ENCODE measurements at regions not wholly inside any gene's neighbourhood (a gene's known extent, or its start where the extent isn't known, plus 50 kb on each side); places are given as distances from the start of the nearest gene placed in this dataset.

- H3K4me2 ChIP-seq (ENCODE audit: low read depth, low read length), result no peak overlapping the region
- 23% methylated on average over 3 of the region's 3 CpGs for WGBS (ENCODE audit: low lambda C conversion rate)
- no peak overlapping the region for H3K9ac ChIP-seq (ENCODE audit: insufficient read depth, low read depth, low read length)
- no peak overlapping the region for H2AFZ ChIP-seq (ENCODE audit: low read length)
- H3K4me3 ChIP-seq (replicated peaks in 1 of 3; ENCODE audit: insufficient read depth in 1 of 3, low read depth in 2 of 3, low read length in 3 of 3), result no peak overlapping the region
- no peak for ATAC-seq
- no peaks in the 10 kb centered on the region for H4K20me1 ChIP-seq (ENCODE audit: insufficient read depth, low read length)
- ChIA-PET CTCF (ENCODE audit: low intra/inter-chr PET ratio, low total read pairs) (no interaction called here), POLR2A (no interaction called here)
- no TSS peak for BruUV-seq (replicated peaks)
- no peak for DNase-seq (ENCODE audit: low spot score)
- H3K27ac ChIP-seq (ENCODE audit: extremely low read length, insufficient read depth, low read length), result no peak overlapping the region
- peaks cover 87% of the 10 kb centered on the region for H3K9me3 ChIP-seq (ENCODE audit: low read length)
- in situ Hi-C loops (cut with HindIII; ENCODE audit: extremely low pct_ligation_motif_present, low pct_unique_long_range_greater_than_20kb), result no loop called here
- H3K27me3 ChIP-seq (ENCODE audit: control insufficient read depth in 1 of 2, insufficient read depth in 2 of 2, low read length in 2 of 2), result no peaks in the 10 kb centered on the region
- TF ChIP-seq FIP1L1 (IDR thresholded peaks at IDR 0.05; ENCODE audit: borderline replicate concordance, insufficient read depth, low read depth, low read length), result no peak
- no peak for TF ChIP-seq TERF1 (CRISPR knock-in tag; IDR thresholded peaks at IDR 0.05)
- no peak for TF ChIP-seq CBFB (CRISPR knock-in tag; IDR thresholded peaks at IDR 0.05)
- no peaks in the 10 kb centered on the region for H3K79me2 ChIP-seq (ENCODE audit: insufficient read depth, low read length)
- no peaks in the 10 kb centered on the region for H3K36me3 ChIP-seq (replicated peaks in 1 of 2; ENCODE audit: control insufficient read depth in 1 of 2, insufficient read depth in 2 of 2, low read length in 2 of 2)
- FAIRE-seq, result no peak
- intact Hi-C loops (cut with micrococcal nuclease; ENCODE audit: unreplicated experiment), result no loop called here
- H3K4me1 ChIP-seq (ENCODE audit: insufficient read depth, low read length), result no peaks in the 10 kb centered on the region
Measured at GRCh38 chr3:175948041-175948440, 1088.9 kb downstream of the NAALADL2 start.

DNA sequence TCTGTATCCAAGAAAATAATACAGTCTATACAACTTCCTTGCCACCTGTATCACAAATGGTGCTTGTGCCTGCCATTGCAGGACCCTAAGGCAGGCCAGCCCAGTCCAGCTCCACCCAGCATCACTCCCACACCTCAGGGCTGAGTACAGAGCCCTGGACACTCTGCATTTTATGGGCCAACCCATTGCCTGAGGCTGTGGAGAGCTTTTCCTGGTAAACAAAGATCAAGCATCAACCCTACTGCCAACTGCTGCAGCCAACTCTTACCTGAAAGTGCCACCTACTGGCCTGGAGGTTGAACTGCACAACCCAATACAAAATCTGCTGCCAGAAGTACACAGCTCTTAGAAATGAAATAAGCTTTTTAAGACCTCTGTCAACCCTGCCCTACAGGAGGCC is 1082.2 kb downstream of the NAALADL2 start:
- no peak overlapping the region for H3K27ac ChIP-seq (ENCODE audit: extremely low read length, insufficient read depth, low read length)
- no peaks in the 10 kb centered on the region for H3K79me2 ChIP-seq (ENCODE audit: insufficient read depth, low read length)
- TF ChIP-seq BORCS8-MEF2B (CRISPR knock-in tag; IDR thresholded peaks at IDR 0.05) (no peak), ATF1 (CRISPR knock-in tag; IDR thresholded peaks at IDR 0.05) (no peak)
- no peak overlapping the region for H3K9ac ChIP-seq (ENCODE audit: insufficient read depth, low read depth, low read length)
- DNase-seq (ENCODE audit: low spot score) (no peak), ATAC-seq (no peak), FAIRE-seq (no peak)
- peaks cover 73% of the 10 kb centered on the region for H3K9me3 ChIP-seq (ENCODE audit: low read length)
- BruUV-seq (replicated peaks), result no TSS peak
- in situ Hi-C loops (cut with HindIII; ENCODE audit: extremely low pct_ligation_motif_present, low pct_unique_long_range_greater_than_20kb) (no loop called here), intact Hi-C loops (cut with micrococcal nuclease; ENCODE audit: unreplicated experiment) (no loop called here)
- no peak overlapping the region for H2AFZ ChIP-seq (ENCODE audit: low read length)
- CTCF ChIA-PET (ENCODE audit: low intra/inter-chr PET ratio, low total read pairs), result no interaction called here
- no peak overlapping the region for H3K4me2 ChIP-seq (ENCODE audit: low read depth, low read length)
- no peak overlapping the region for H3K4me3 ChIP-seq (replicated peaks in 1 of 3; ENCODE audit: insufficient read depth in 1 of 3, low read depth in 2 of 3, low read length in 3 of 3)
- no peaks in the 10 kb centered on the region for H3K4me1 ChIP-seq (ENCODE audit: insufficient read depth, low read length)
- no peaks in the 10 kb centered on the region for H3K27me3 ChIP-seq (ENCODE audit: control insufficient read depth in 1 of 2, insufficient read depth in 2 of 2, low read length in 2 of 2)
- POLR2A ChIA-PET, result no interaction called here
- no peaks in the 10 kb centered on the region for H4K20me1 ChIP-seq (ENCODE audit: insufficient read depth, low read length)
- no peaks in the 10 kb centered on the region for H3K36me3 ChIP-seq (replicated peaks in 1 of 2; ENCODE audit: control insufficient read depth in 1 of 2, insufficient read depth in 2 of 2, low read length in 2 of 2)
